Transverse colon (tissue), 3 donors: ENCODE measurements at regions not wholly inside any gene's neighbourhood (a gene's known extent, or its start where the extent isn't known, plus 50 kb on each side); places are given as distances from the start of the nearest gene placed in this dataset.

Experiments used
- CTCF ChIP-seq, 5 experiments: fragments of 200-600 bp in 3 of 5; fragments of 450-650 bp in 2 of 5; sonication (generic) in 3 of 5; IDR thresholded peaks; 1 replicate in 2 of 5; 2 replicates in 3 of 5; pipeline ENCODE4 v1.5.1; 2016 to 2017; ENCODE audit warnings: antibody characterized with exemption in 5 of 5, inconsistent platforms in 3 of 5, mild to moderate bottlenecking in 2 of 5, moderate library complexity in 1 of 5
- EP300 ChIP-seq: sonication (generic); formaldehyde crosslinking; IDR thresholded peaks from one replicate; pipeline ENCODE4 v1.6.1; 2017; ENCODE audit warnings: antibody characterized with exemption, low read depth

GRCh38 chr6:11868392-11868791, 89.8 kb upstream of the ADTRP start:
- no peak for TF ChIP-seq CTCF (IDR thresholded peaks at IDR 0.05)
- no peak for TF ChIP-seq EP300
